Nephron (organoid): ENCODE measurements at regions not wholly inside any gene's neighbourhood (a gene's known extent, or its start where the extent isn't known, plus 50 kb on each side); places are given as distances from the start of the nearest gene placed in this dataset.
A peak's percentile ranks its signal among the peaks of the same experiment; 100 is the strongest.

ENCODE experiments used
- H3K27ac Mint-ChIP-seq, 3 experiments: 2 replicates each; pipeline ENCODE4 v1.8.0; 2020; ENCODE audit warnings: mixed read lengths in 3 of 3, mild to moderate bottlenecking in 2 of 3, moderate library complexity in 1 of 3
- H3K27me3 Mint-ChIP-seq: 2 replicates; pipeline ENCODE4 v1.8.0; 2021; ENCODE audit warnings: low read depth, mild to moderate bottlenecking, moderate library complexity, mixed read lengths
- H3K36me3 Mint-ChIP-seq: 2 replicates; pipeline ENCODE4 v1.8.0; 2020; ENCODE audit warnings: low read depth, mixed read lengths
- H3K4me1 Mint-ChIP-seq: 2 replicates; pipeline ENCODE4 v1.8.0; 2020; ENCODE audit warnings: mixed read lengths
- H3K4me3 Mint-ChIP-seq, 3 experiments: 2 replicates each; pipeline ENCODE4 v1.8.0; 2020; ENCODE audit warnings: mild to moderate bottlenecking in 3 of 3, mixed read lengths in 3 of 3, moderate library complexity in 2 of 3
- H3K9me3 Mint-ChIP-seq: 2 replicates; pipeline ENCODE4 v1.8.0; 2020; ENCODE audit warnings: mixed read lengths
- TF ChIP-seq, protein P1 (sequence below), 3 experiments: fragments of 200-600 bp; sonication (generic); IDR thresholded peaks; one replicate each; pipeline ENCODE4 v1.5.0; 2021; ENCODE audit warnings: antibody characterized with exemption in 3 of 3; ENCODE audit not compliant: unreplicated experiment in 3 of 3

DNA sequence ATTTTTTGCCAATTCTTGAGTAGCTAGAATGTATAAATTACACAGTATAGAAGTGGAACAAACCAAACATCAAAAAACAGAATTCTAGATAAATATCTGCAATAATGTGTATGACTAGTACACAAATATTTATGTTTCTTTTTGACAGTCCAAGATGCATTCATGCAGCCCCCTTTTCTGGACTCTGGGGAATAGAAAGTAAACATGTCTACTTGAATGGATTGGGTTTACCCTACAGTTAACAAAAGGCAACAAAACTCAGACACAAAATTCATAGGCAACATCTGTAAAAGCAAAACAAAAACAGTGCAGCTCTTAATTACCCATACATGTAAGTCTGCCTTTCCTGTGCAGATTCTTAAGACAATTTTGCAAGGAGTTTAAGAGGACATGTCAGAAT is 419.4 kb upstream of the DACH1 start:
- Mint-ChIP-seq H3K27me3 (no peaks in the 10 kb centered on the region), H3K4me3 (no peak overlapping the region)

DNA sequence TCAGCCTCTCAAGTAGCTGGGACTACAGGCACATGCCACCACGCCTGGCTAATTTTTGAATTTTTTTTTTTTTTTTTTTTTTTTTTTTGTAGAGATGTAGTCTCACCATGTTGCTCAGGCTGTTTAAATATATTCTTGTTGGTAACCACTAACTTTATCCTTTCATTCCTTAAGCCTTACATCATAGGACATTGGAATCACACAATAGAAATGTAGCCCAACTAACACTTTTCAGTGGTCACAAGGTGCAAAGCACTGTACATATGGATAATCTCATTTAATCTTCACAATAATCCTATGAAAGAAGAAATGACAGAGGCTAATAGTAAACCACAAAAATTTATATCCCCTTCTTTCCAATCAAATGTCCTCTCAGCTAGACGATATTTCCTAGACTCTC is 417.8 kb upstream of the DACH1 start:
- no peaks in the 10 kb centered on the region for H3K4me1 Mint-ChIP-seq
- H3K27ac Mint-ChIP-seq, result no peak overlapping the region
- H3K36me3 Mint-ChIP-seq, result no peaks in the 10 kb centered on the region
- no peak overlapping the region for H3K4me3 Mint-ChIP-seq
- TF ChIP-seq, protein P1, sequence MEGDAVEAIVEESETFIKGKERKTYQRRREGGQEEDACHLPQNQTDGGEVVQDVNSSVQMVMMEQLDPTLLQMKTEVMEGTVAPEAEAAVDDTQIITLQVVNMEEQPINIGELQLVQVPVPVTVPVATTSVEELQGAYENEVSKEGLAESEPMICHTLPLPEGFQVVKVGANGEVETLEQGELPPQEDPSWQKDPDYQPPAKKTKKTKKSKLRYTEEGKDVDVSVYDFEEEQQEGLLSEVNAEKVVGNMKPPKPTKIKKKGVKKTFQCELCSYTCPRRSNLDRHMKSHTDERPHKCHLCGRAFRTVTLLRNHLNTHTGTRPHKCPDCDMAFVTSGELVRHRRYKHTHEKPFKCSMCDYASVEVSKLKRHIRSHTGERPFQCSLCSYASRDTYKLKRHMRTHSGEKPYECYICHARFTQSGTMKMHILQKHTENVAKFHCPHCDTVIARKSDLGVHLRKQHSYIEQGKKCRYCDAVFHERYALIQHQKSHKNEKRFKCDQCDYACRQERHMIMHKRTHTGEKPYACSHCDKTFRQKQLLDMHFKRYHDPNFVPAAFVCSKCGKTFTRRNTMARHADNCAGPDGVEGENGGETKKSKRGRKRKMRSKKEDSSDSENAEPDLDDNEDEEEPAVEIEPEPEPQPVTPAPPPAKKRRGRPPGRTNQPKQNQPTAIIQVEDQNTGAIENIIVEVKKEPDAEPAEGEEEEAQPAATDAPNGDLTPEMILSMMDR (IDR thresholded peaks at IDR 0.05; ENCODE audit: unreplicated experiment in 3 of 3), result no peak
- peaks cover 6% of the 10 kb centered on the region for H3K9me3 Mint-ChIP-seq
- no peaks in the 10 kb centered on the region for H3K27me3 Mint-ChIP-seq

More for the DNA sequence above, 419.4 kb upstream of the DACH1 start:
- H3K36me3 Mint-ChIP-seq, result no peaks in the 10 kb centered on the region
- no peaks in the 10 kb centered on the region for H3K4me1 Mint-ChIP-seq
- no peak overlapping the region for H3K27ac Mint-ChIP-seq
- peaks cover 6% of the 10 kb centered on the region for H3K9me3 Mint-ChIP-seq
- TF ChIP-seq, protein P1 (IDR thresholded peaks at IDR 0.05; ENCODE audit: unreplicated experiment in 3 of 3), result no peak

DNA sequence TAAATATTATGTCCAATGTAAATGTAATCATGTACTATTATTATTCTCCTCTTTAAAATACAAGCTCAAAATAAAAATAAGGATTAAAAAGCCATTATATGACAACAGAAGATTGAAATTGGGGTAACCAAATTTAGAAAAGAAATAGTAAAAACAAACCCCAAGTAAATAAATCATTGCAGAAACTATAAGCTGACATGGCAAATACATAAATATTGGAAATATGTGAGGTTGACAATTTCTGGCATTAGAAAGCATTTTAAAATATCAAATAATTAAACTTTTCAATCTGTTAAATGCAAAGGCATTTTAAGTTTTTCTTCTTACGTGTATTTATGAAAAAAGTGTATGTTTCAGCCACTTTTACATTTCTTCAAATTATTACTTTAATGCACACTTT is 394.7 kb upstream of the DACH1 start:
- peaks cover 10% of the 10 kb centered on the region for H3K9me3 Mint-ChIP-seq
- no peak overlapping the region for H3K27ac Mint-ChIP-seq
- peaks cover 6% of the 10 kb centered on the region for H3K4me1 Mint-ChIP-seq
- H3K27me3 Mint-ChIP-seq, result no peaks in the 10 kb centered on the region
- H3K4me3 Mint-ChIP-seq, result no peak overlapping the region
- H3K36me3 Mint-ChIP-seq, result no peaks in the 10 kb centered on the region
- TF ChIP-seq, protein P1 (IDR thresholded peaks at IDR 0.05; ENCODE audit: unreplicated experiment in 3 of 3), result no peak

DNA sequence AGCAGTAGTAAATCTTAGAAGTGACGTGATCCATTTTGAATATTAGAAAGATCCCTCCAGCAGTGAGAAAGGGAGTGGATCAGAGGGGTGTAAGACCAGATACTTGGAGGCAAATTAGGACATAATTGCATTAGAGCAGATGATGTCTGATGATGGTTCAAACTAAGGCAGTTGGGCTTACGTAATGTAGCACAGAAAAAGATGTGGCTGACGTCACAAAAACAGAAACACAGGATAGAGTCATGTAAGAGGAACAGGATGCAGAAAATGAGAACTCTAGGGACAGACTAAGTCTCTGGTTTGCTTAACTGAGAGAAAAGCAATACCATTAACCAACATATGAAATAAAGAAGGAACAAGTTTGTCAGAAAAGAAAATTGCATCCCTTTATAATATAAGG is 392.5 kb upstream of the DACH1 start:
- no peaks in the 10 kb centered on the region for H3K36me3 Mint-ChIP-seq
- peaks cover 6% of the 10 kb centered on the region for H3K9me3 Mint-ChIP-seq
- peaks cover 11% of the 10 kb centered on the region for H3K4me1 Mint-ChIP-seq
- no peak overlapping the region for H3K4me3 Mint-ChIP-seq
- H3K27me3 Mint-ChIP-seq, result no peaks in the 10 kb centered on the region
- H3K27ac Mint-ChIP-seq, result no peak overlapping the region
- TF ChIP-seq, protein P1 (IDR thresholded peaks at IDR 0.05; ENCODE audit: unreplicated experiment in 3 of 3), result no peak

DNA sequence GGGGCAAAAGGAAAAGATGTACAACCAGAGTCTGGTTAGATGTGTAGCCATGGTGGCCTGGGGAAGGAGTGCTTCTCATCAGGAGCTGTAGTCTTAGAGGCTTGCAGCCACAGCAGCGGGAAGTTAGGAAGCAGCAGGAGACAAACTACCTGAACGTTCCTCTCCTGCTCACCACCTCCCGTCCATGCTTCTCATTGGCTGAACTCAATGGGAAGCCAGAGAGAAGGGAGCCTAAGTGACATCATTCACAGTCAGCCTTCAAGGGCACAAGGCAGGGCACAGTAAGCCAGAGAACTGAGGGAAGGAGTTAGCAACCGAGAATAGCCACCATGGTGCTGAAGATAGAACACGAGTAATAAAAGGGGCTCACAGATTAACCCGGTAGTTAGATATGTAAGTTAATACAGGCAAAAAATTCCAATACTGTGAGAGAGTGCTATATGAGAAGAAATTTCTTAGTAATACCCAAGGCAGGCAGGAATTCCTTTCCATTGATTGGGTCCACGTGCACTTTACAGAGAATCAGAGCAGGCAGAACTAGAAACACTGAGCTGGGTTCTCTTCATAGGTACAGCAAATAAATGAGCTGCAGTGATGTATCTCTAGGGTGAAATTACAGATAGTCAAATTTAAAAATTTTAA is 391.5 kb upstream of the DACH1 start:
- H3K27ac Mint-ChIP-seq, result peak overlapping the region in 1 of 3 experiments; percentile 29
- H3K27me3 Mint-ChIP-seq, result no peaks in the 10 kb centered on the region
- H3K4me3 Mint-ChIP-seq, result no peak overlapping the region
- H3K36me3 Mint-ChIP-seq, result no peaks in the 10 kb centered on the region
- TF ChIP-seq, protein P1 (IDR thresholded peaks at IDR 0.05; ENCODE audit: unreplicated experiment in 3 of 3), result no peak
- peaks cover 11% of the 10 kb centered on the region for H3K4me1 Mint-ChIP-seq
- peaks cover 4% of the 10 kb centered on the region for H3K9me3 Mint-ChIP-seq

DNA sequence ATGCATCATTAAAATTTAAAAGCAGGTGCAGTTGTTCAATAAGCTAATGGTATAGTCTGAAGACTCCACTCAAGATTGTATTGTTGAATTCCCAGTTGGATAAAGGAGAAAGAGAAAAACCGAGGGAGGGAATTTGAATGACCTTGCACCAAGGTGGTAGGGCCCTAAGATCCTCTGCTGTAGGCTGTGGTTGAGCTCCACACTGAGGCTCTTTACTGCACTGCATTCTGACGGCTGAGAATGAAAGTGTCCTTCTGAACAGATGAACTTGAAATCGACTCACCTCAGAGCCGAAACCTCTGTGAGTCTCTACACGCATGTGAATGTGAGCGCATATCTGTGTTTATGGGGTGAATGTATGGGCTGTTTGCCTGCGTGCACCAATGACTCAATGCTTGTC is 388.9 kb upstream of the DACH1 start:
- Mint-ChIP-seq H3K27me3 (no peaks in the 10 kb centered on the region), H3K27ac (peak overlapping the region in 2 of 3 experiments; percentile 52 to 67), H3K9me3 (peaks cover 3% of the 10 kb centered on the region), H3K4me1 (peaks cover 11% of the 10 kb centered on the region), H3K36me3 (no peaks in the 10 kb centered on the region), H3K4me3 (peak overlapping the region in 2 of 3 experiments; percentile 4 to 16)
- TF ChIP-seq, protein P1 (IDR thresholded peaks at IDR 0.05; ENCODE audit: unreplicated experiment in 3 of 3), result peak; percentile 62 to 70 (median 66)
